Thoracic aorta (tissue), 2 donors: ENCODE measurements at regions not wholly inside any gene's neighbourhood (a gene's known extent, or its start where the extent isn't known, plus 50 kb on each side); places are given as distances from the start of the nearest gene placed in this dataset.
"Not testable (repeated sequence)": the region's sequence is repeated elsewhere in the genome, so short reads cannot be mapped to it uniquely, and the experiment has no call there.

ENCODE experiments used
- ATAC-seq: fragments of 150-250 bp; one replicate; pipeline ENCODE4 v1.8.0; 2017; ENCODE audit warnings: low read depth; ENCODE audit not compliant: insufficient number of reproducible peaks, low FRiP score
- DNase-seq: peaks from one replicate; pipeline ENCODE4 v3.0.0-alpha.2; 2020; ENCODE audit warnings: low spot score
- H3K27ac ChIP-seq, 2 donors: fragments of 200-600 bp; sonication (generic); 1 replicate in 1 of 2; 2 replicates in 1 of 2; pipeline ENCODE4 v1.5.1; 2016; ENCODE audit warnings: mild to moderate bottlenecking in 2 of 2, moderate library complexity in 2 of 2
- H3K27me3 ChIP-seq: fragments of 200-600 bp; sonication (generic); replicated peaks from 2 replicates; pipeline ENCODE4 v1.6.0; 2016; ENCODE audit warnings: mild to moderate bottlenecking; ENCODE audit not compliant: insufficient read depth
- H3K36me3 ChIP-seq: fragments of 200-600 bp; sonication (generic); one replicate; pipeline ENCODE4 v1.5.1; 2016
- H3K4me1 ChIP-seq, 2 donors: fragments of 200-600 bp; sonication (generic); 1 replicate in 1 of 2; 2 replicates in 1 of 2; pipeline versions ENCODE4 v1.5.1 to v1.6.0; 2016; ENCODE audit warnings: low read depth in 2 of 2, mild to moderate bottlenecking in 1 of 2; ENCODE audit not compliant: control insufficient read depth in 1 of 2
- H3K4me3 ChIP-seq: fragments of 200-600 bp; sonication (generic); 2 replicates; pipeline ENCODE4 v1.5.1; 2016; ENCODE audit warnings: mild to moderate bottlenecking
- H3K9me3 ChIP-seq: fragments of 200-600 bp; sonication (generic); 2 replicates; pipeline ENCODE4 v1.5.1; 2016
- CTCF ChIP-seq: fragments of 200-600 bp; sonication (generic); IDR thresholded peaks from one replicate; pipeline ENCODE4 v1.5.1; 2019; ENCODE audit warnings: antibody characterized with exemption

DNA sequence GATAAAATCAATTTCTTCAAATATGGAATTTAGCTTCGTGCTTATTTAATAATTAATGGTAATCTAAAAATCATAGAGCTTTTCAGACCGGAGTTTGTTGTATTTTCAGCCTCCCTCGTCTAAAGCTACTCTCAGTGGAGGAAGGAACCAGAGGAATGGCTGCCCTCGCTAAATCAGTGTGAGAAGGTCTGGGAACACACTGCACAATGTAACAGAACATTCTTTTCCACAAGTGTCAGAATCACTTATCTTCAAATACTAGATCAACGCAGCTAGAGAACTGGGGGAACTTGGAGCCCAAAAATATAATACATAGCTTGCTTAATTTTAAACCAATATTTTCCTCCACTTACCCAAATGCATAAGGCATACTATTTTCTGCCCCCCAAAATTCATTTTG lies 148.5 kb downstream of the MTERF1 start:
- no peak overlapping the region for H3K27ac ChIP-seq
- ATAC-seq (no peak), DNase-seq (no peak)
- H3K36me3 ChIP-seq: no peaks in the 10 kb centered on the region
- no peaks in the 10 kb centered on the region for H3K27me3 ChIP-seq
- H3K4me3 ChIP-seq: no peak overlapping the region
- H3K4me1 ChIP-seq: no peaks in the 10 kb centered on the region
- no peaks in the 10 kb centered on the region for H3K9me3 ChIP-seq
- no peak for TF ChIP-seq CTCF

DNA sequence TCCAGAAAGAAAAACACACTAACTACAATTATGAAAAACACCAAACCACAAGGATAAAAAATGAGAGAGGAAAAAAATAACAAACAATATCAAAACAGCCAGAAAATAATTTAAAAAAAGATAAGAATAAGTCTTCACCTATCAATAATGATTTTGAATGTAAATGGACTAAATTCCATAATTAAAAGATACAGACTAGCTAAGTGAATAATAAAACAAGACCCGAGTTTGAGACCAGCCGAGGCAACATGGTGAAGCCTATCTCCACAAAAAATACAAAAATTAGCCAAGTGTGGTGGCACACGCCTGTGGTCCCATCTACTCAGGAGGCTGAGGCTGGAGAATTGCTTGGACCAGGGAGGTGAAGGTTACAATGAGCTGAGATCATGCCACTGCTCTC lies 131.1 kb downstream of the MTERF1 start:
- H3K36me3 ChIP-seq: no peaks in the 10 kb centered on the region
- no peak overlapping the region for H3K27ac ChIP-seq
- H3K27me3 ChIP-seq: no peaks in the 10 kb centered on the region
- no peak for ATAC-seq
- no peak for DNase-seq
- H3K9me3 ChIP-seq: no peaks in the 10 kb centered on the region
- TF ChIP-seq CTCF: no peak
- H3K4me3 ChIP-seq: no peak overlapping the region
- H3K4me1 ChIP-seq: no peaks in the 10 kb centered on the region

DNA sequence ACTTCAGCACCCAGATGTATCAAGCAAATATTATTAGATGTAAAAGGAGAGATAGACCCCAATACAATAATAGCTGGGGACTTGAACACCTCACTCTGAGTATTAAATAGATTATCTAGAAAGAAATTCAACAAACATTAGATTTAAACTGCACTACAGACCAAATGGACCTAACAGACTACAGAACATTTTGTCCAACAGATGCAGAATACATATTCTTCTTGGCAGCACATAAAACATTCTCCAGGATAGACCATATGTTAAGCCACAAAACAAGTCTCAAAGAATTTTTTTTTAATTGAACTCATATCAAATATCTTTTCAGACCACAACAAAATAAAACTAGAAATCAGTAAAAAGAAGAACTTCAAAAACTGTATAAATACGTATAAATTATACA lies 130.4 kb downstream of the MTERF1 start:
- ATAC-seq (no peak), DNase-seq (no peak)
- Histone ChIP-seq H3K27me3 (no peaks in the 10 kb centered on the region), H3K4me1 (no peaks in the 10 kb centered on the region), H3K36me3 (no peaks in the 10 kb centered on the region), H3K27ac (no peak overlapping the region), H3K4me3 (no peak overlapping the region), H3K9me3 (no peaks in the 10 kb centered on the region)
- TF ChIP-seq CTCF: no peak

GRCh38 chr7:91752102-91752501 lies 128.4 kb downstream of the MTERF1 start:
- ATAC-seq: no peak
- Histone ChIP-seq H3K27ac (no peak overlapping the region), H3K4me1 (no peaks in the 10 kb centered on the region), H3K27me3 (no peaks in the 10 kb centered on the region), H3K4me3 (no peak overlapping the region), H3K36me3 (no peaks in the 10 kb centered on the region), H3K9me3 (no peaks in the 10 kb centered on the region)
- no peak for DNase-seq
- no peak for TF ChIP-seq CTCF

DNA sequence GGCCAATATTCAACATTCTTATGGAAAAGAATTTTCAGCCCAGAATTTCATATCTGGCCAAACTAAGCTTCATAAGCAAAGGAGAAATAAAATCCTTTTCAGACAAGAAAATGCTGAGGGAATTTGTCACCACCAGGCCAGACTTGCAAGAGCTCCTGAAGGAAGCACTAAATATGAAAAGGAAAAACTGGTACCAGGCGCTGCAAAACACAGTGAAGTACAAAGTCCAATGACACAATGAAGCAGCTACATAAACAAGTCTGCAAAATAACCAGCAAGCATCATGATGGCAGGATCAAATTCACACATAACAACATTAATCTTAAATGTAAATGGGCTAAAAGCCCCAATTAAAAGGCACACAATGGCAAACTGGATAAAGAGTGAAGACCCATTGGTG lies 126.2 kb downstream of the MTERF1 start:
- not testable (repeated sequence) for ATAC-seq, H3K4me3 ChIP-seq, H3K36me3 ChIP-seq, H3K4me1 ChIP-seq, H3K27me3 ChIP-seq, DNase-seq, H3K9me3 ChIP-seq, H3K27ac ChIP-seq

DNA sequence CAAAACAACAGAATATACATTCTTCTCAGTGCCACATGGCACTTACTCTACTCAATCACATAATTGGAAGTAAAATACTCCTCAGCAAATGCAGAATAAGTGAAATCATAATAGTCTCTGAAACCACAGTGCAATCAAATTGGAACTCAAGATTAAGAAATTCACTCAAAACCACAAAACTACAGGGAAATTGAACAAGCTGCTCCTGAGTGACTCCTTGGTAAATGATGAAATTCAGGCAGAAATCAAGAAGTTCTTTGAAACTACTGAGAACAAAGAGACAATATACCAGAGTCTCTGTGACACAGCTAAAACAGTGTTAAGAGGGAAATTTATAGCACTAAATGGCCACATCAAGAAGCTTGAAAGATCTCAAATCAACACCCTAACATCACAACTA lies 125.4 kb downstream of the MTERF1 start:
- not testable (repeated sequence) for H3K27me3 ChIP-seq, H3K4me1 ChIP-seq, ATAC-seq, H3K27ac ChIP-seq, DNase-seq, H3K9me3 ChIP-seq, H3K4me3 ChIP-seq, H3K36me3 ChIP-seq
